Erythroblast (primary cell): ENCODE measurements at regions not wholly inside any gene's neighbourhood (a gene's known extent, or its start where the extent isn't known, plus 50 kb on each side); places are given as distances from the start of the nearest gene placed in this dataset.

Experiments
- DNase-seq, 2 experiments: peaks; one replicate each; lab custom pipeline; 2025; lab: John Stamatoyannopoulos, UW
- GATA1 ChIP-seq: IDR thresholded peaks from 2 replicates; pipeline ENCODE4 v1.6.1; 2011; ENCODE audit warnings: low read depth, mild to moderate bottlenecking, control low read depth, low read length, moderate library complexity
- POLR2A ChIP-seq: IDR thresholded peaks from 2 replicates; pipeline ENCODE4 v1.6.1; 2011; ENCODE audit warnings: mild to moderate bottlenecking, low read length

GRCh38 chr2:224325941-224326340 lies 76.0 kb downstream of the FAM124B start:
- no peak for DNase-seq
- TF ChIP-seq POLR2A (no peak), GATA1 (no peak)

GRCh38 chr2:224324604-224325003 lies 77.3 kb downstream of the FAM124B start:
- TF ChIP-seq POLR2A (no peak), GATA1 (no peak)
- DNase-seq, result no peak

DNA sequence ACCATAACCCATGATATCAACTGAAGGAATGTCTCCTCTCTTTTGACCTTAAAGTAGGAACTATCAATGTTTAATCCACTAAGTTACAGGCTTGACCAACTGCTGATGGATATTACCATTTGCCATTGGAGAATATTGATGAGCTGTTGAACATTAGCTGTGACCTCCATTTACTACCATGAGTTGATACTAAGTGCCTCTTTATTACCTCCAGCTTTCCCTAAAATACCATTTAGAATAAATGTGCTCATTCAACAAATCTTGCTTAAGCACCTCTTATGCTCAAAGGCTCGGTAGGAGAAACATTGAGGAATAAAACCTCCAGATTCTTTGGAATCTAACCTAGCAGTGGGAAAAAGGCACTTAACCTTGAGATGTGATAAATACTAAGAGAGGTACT lies 81.2 kb downstream of the FAM124B start:
- TF ChIP-seq POLR2A, result no peak
- TF ChIP-seq GATA1, result no peak
- DNase-seq, result no peak

DNA sequence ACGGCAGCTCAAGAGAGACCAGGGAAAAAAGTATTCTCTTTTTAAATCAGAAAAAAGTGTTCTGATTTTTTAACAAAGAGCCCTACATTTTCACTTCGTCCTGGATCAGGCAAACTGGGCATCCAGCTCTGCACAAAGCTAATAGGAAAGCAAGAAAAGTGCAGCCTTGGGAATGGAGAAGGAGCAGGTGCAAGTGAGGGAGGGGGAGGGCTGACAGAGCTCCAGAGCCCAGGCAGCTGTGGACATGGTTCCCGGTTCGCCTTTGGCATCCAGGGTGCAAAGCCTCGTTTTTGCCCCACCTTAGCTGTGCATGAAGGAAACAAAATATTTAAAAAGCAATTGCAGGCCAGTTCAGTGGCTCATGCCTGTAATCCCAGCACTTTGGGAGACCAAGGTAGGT lies 82.2 kb downstream of the FAM124B start:
- TF ChIP-seq GATA1 (no peak), POLR2A (no peak)
- DNase-seq, result no peak

DNA sequence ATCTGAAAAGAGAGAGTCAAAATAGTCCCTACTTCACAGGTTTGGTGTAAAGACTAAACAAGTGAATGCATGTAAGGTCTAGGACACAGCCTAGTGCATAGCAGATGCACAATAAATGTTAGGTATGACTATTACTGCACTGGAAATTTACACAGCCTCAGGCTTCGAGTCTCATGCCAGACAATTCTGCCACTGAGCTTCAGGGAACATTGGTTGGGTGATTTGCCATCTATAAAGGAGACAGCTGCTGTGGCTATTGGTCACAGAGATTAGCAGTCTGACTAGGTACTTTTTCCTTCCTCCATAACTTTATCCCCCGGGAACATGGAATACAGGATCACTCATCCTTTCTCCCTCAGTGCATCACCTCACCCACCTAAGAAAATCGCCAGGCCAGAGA lies 89.2 kb downstream of the FAM124B start:
- no peak for DNase-seq
- TF ChIP-seq POLR2A (no peak), GATA1 (no peak)

DNA sequence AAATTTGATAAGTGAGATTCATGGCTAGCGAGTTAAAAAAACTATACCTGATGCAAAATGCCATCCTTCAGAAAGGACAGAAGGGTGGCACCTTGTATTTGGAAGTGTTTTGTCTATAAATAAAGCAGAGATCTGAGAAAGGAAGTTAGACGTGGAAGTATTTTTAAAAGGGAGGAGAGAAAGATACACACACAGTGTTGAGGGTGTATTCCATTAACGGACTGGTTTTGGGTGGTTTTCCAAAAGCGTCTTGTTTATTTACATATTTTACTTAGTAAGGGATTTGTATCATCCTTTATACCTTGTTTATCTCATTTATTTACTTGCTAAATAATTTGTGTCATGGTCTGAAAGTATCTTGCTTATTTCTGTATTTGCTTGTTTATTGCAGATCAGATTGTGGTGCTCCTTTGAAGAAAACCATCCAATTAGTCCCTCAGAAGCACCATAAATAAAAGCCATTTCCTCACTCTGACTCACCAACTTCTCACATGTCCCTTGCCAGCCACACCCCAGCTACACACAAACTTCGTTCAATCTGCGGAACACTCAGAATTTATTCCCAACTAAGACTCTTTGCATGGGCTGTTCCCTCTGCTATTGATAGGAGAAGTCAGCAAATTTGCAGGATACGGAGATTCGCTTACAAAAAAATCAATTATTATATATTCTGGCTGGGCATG lies 90.8 kb downstream of the FAM124B start:
- no peak for DNase-seq
- TF ChIP-seq GATA1 (no peak), POLR2A (no peak)

DNA sequence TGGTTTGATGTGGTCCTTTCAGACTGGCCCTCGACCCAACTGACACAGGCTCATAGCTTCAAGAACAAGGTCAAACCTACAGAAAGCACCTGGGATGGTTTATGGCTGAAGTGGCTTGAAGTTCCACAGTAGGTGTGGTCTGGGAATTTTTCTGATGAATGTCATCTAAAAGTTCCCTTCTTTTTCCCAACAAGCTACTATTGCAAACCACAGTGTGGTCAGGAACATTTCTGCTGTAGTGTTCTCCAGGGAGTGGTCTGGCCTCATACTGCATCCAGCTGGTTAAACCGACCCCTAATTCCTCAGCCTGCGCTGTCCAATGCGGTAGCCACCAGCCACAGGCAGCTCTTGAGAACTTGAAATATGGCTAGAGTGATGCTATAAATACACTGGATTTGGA lies 92.7 kb downstream of the FAM124B start:
- TF ChIP-seq GATA1 (no peak), POLR2A (no peak)
- DNase-seq, result no peak

DNA sequence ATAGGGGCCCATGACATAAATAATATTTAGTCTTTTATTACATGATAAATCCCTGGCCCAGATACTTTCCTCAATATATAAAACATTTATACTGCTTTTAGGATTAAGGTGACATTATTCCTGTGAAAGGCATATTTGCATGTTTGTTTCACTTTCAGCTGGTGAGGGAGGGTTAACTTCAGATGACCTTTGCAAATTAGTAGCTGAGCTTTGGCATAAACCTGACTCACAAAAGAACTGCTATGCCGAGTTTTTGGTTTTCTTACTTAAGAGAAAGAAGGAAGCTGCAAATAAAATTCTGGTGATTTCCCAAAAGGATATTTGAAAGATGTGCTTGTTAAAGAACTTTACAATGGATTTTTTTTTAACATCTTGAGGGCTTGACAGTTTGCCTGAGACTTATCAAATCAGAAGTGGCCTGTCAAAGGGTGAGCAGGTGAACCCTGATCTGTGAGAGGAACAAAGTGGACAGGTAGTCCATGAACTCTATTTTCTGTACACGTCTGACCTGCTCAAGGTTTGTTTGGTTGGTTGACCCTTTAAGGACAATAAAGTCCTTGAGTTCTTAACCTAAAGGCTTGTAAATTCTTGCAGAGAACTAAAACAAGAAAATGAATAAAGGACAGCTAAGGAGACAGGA lies 93.5 kb downstream of the FAM124B start:
- no peak for DNase-seq
- TF ChIP-seq GATA1, result no peak
- no peak for TF ChIP-seq POLR2A

- no peak for TF ChIP-seq GATA1
- TF ChIP-seq POLR2A, result no peak
- no peak for DNase-seq
Observed at GRCh38 chr2:224302952-224303351, 99.0 kb downstream of the FAM124B start.

DNA sequence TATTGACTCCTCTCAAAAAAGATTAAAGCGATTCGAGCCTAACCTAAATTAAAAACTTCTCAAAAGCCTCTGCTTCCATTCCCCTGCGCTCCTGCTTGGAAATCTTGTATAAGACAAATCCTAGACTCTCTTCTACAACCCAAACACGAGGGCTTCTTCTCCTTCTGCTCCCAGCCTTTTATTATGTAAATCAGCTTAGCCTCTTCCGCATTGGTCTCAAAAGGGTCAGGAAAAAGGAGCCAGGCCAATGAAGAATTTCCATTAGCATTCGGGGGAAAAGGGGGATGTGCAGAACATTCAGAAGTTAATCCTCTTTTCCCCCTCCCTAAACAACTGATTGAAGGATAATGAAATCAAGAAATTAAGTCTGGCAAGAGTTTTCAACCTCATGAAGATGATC lies 107.9 kb downstream of the FAM124B start:
- TF ChIP-seq POLR2A (no peak), GATA1 (no peak)
- DNase-seq, result no peak

- TF ChIP-seq POLR2A, result no peak
- no peak for TF ChIP-seq GATA1
- no peak for DNase-seq
Observed at GRCh38 chr2:224287531-224287930, 114.4 kb downstream of the FAM124B start.

DNA sequence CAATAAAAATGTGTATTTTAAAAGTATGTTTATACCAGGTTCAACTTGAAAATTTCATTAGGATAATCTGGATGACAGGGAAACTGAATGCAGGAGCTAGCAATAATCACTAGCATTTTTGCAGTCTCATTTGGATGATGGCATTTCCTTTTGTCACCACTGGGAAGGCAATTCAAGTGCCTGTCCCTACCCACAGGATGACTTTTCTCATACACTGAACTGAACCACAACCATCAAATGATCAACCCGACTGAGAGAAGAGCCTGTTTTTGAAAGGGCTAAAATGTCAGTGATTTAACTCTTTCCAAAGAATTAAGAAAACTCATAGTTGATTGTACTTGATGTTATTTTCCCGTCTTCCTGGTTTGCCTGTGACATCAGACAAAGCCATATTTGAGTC lies 115.0 kb downstream of the FAM124B start:
- DNase-seq, result no peak
- TF ChIP-seq GATA1 (no peak), POLR2A (no peak)

- DNase-seq, result peak; percentile 10 to 58
- TF ChIP-seq GATA1 (no peak), POLR2A (no peak)
Observed at GRCh38 chr2:224284134-224284946, 117.6 kb downstream of the FAM124B start.

DNA sequence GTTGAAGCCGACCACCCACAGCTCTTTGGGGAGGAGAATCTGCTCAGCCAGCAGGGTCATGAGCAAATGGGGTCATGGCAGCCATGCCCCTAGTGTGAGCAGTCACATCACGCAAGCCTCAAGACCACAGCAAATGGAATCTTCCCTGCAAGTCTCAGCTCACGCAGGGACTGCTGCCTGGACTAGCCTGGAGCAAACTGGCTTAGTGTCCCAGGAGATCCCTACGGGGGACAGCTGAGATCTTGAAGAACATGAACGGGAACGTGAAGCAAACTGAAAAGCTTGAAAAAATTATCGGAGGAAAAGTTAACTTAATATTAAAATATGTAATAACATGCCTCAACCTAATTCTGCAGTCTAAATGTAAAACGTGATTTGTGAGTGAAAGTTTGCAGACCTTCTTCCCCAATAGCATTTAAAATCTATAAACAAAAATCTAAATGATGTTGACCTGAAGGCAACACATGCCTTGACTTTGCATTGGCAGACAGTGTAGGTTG lies 118.4 kb downstream of the FAM124B start:
- no peak for DNase-seq
- TF ChIP-seq POLR2A (no peak), GATA1 (no peak)
